ENCODE measurements at regions not wholly inside any gene's neighbourhood (a gene's known extent, or its start where the extent isn't known, plus 50 kb on each side); places are given as distances from the start of the nearest gene placed in this dataset.
"Not testable (repeated sequence)": the region's sequence is repeated elsewhere in the genome, so short reads cannot be mapped to it uniquely, and the experiment has no call there.

DNA sequence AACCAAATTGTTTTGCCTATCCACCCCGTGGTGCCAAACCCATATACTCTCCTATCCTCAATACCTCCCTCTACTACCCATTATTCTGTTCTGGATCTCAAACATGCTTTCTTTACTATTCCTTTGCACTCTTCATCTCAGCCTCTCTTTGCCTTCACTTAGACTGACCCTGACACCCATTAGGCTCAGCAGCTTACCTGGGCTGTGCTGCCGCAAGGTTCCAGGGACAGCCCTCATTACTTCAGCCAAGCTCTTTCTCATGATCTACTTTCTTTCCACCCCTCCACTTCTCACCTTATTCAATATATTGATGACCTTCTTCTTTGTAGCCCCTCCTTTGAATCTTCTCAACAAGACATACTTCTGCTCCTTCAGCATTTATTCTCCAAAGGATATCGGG is 517.9 kb downstream of the IRS2 start:
- POLR2A ChIA-PET; H3K9me3 ChIP-seq (ENCODE audit: low read length); H3K36me3 Mint-ChIP-seq; H3K36me3 ChIP-seq (ENCODE audit: insufficient read depth, low read length); H3K4me3 ChIP-seq (ENCODE audit: low read length); H3K27me3 Mint-ChIP-seq; H3K4me3 Mint-ChIP-seq; H3K27ac Mint-ChIP-seq; H3K4me1 Mint-ChIP-seq; H3K4me1 ChIP-seq (ENCODE audit: insufficient read depth, low read length); H3K9me3 Mint-ChIP-seq; DNase-seq; H3K27ac ChIP-seq (ENCODE audit: low read depth, low read length); CTCF ChIA-PET; H3K27me3 ChIP-seq (ENCODE audit: insufficient read depth, low read length, poor library complexity, severe bottlenecking): not testable (repeated sequence)

DNA sequence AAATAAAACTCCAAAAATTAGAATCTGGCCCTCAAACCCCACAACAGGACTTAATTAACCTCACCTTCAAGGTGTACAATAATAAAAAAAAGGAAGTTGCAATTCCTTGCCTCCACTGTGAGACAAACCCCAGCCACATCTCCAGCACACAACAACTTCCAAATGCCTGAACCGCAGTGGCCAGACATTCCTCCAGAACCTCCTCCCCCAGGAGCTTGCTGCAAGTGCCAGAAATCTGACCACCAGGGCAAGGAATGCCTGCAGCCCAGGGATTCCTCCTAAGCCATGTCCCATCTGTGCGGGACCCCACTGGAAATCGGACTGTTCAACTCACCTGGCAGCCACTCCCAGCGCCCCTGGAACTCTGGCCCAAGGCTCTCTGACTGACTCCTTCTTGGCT is 519.0 kb downstream of the IRS2 start:
- H3K36me3 Mint-ChIP-seq; CTCF ChIA-PET; H3K9me3 ChIP-seq (ENCODE audit: low read length); H3K4me1 ChIP-seq (ENCODE audit: insufficient read depth, low read length); H3K36me3 ChIP-seq (ENCODE audit: insufficient read depth, low read length); POLR2A ChIA-PET; H3K4me3 Mint-ChIP-seq; DNase-seq; H3K27ac ChIP-seq (ENCODE audit: low read depth, low read length); H3K27me3 Mint-ChIP-seq; H3K9me3 Mint-ChIP-seq; H3K4me3 ChIP-seq (ENCODE audit: low read length); H3K27me3 ChIP-seq (ENCODE audit: insufficient read depth, low read length, poor library complexity, severe bottlenecking); H3K4me1 Mint-ChIP-seq: not testable (repeated sequence)
- peak overlapping the region in 1 of 8 donors; percentile 77 for H3K27ac Mint-ChIP-seq

DNA sequence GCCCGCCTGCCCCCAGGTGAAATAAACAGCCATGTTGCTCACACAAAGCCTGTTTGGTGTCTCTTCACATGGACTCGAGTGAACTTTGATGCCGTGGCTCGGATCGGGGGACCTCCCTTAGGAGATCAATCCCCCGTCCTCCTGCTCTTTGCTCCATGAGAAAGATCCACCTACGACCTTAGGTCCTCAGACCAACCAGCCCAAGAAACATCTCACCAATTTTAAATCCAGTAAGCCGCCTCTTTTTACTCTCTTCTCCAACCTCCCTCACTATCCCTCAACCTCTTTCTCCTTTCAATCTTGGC is 521.0 kb downstream of the IRS2 start:
- H3K36me3 Mint-ChIP-seq; H3K4me1 Mint-ChIP-seq; DNase-seq; H3K4me3 ChIP-seq (ENCODE audit: low read length); H3K4me1 ChIP-seq (ENCODE audit: insufficient read depth, low read length); POLR2A ChIA-PET; H3K27ac Mint-ChIP-seq; H3K27ac ChIP-seq (ENCODE audit: low read depth, low read length); CTCF ChIA-PET; H3K4me3 Mint-ChIP-seq; H3K9me3 ChIP-seq (ENCODE audit: low read length); H3K36me3 ChIP-seq (ENCODE audit: insufficient read depth, low read length); H3K9me3 Mint-ChIP-seq; H3K27me3 Mint-ChIP-seq; H3K27me3 ChIP-seq (ENCODE audit: insufficient read depth, low read length, poor library complexity, severe bottlenecking): not testable (repeated sequence)

DNA sequence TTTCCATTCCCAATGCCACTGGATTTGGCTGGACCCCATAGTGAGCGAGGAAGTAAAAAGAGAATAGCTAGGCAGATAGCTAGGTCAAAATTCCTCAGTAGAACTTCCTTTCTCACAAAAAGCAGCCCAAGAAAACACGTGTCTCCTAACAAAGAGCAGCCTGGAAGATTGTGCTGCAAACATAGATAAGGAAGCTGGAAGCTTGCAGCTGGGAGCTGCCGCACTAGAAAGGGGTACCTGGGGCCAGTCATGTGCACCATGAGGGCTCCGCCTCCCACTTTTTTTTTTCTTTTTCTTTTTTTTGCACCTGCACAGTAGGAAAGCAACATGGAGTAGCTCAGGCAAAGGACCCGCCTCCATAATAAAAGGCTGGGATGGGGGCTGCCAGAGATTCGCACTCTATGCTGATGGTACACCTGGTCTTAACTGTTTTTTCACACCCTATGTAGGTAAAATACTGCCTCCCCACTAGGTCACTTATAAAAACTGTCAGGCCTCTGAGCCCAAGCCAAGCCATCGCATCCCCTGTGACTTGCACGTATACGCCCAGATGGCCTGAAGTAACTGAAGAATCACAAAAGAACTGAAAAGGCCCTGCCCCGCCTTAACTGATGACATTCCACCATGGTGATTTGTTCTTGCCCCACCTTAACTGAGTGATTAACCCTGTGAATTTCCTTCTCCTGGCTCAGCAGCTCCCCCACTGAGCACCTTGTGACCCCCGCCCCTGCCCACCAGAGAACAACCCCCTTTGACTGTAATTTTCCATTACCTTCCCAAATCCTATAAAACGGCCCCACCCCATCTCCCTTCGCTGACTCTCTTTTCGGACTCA is 521.6 kb downstream of the IRS2 start:
- H3K27ac Mint-ChIP-seq; H3K9me3 ChIP-seq (ENCODE audit: low read length); H3K4me1 ChIP-seq (ENCODE audit: insufficient read depth, low read length); DNase-seq; H3K27ac ChIP-seq (ENCODE audit: low read depth, low read length); H3K9me3 Mint-ChIP-seq; H3K4me3 Mint-ChIP-seq; H3K27me3 Mint-ChIP-seq; H3K27me3 ChIP-seq (ENCODE audit: insufficient read depth, low read length, poor library complexity, severe bottlenecking); POLR2A ChIA-PET; CTCF ChIA-PET; H3K4me3 ChIP-seq (ENCODE audit: low read length); H3K36me3 Mint-ChIP-seq; H3K4me1 Mint-ChIP-seq; H3K36me3 ChIP-seq (ENCODE audit: insufficient read depth, low read length): not testable (repeated sequence)

DNA sequence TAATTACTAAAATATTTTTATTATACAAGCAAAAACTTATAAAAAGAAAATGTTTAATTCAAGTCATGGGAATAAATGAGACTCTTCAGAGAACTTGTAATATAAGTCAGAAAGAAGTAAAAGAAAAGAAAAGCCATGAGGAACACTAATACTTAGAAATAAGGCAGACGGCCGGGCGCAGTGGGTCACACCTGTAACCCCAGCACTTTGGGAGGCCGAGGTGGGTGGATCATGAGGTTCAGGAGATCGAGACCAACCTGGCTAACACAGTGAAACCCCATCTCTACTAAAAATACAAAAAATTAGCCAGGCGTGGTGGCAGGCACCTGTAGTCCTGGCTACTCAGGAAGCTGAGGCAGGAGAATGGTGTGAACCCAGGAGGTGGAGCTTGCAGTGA is 528.6 kb downstream of the IRS2 start:
- H3K27me3 ChIP-seq (ENCODE audit: insufficient read depth, low read length, poor library complexity, severe bottlenecking); DNase-seq; H3K27me3 Mint-ChIP-seq; H3K4me1 ChIP-seq (ENCODE audit: insufficient read depth, low read length); H3K4me3 ChIP-seq (ENCODE audit: low read length); H3K27ac Mint-ChIP-seq; H3K4me3 Mint-ChIP-seq; H3K36me3 ChIP-seq (ENCODE audit: insufficient read depth, low read length); POLR2A ChIA-PET; H3K27ac ChIP-seq (ENCODE audit: low read depth, low read length); H3K36me3 Mint-ChIP-seq; H3K9me3 ChIP-seq (ENCODE audit: low read length); CTCF ChIA-PET; H3K4me1 Mint-ChIP-seq: not testable (repeated sequence)
- peaks cover 2 to 13% (median 5%) of the 10 kb centered on the region in 5 donors for H3K9me3 Mint-ChIP-seq

All from CD8-positive, alpha-beta memory T cell (primary cell).